Globus pallidus (tissue), 1 donor: ENCODE measurements at regions not wholly inside any gene's neighbourhood (a gene's known extent, or its start where the extent isn't known, plus 50 kb on each side); places are given as distances from the start of the nearest gene placed in this dataset.

ENCODE experiments used
- DNase-seq: peaks from one replicate; pipeline ENCODE4 v3.0.0-alpha.2; 2015; ENCODE audit warnings: low spot score

- DNase-seq = no peak
Observed at GRCh38 chr20:17818187-17818586, 118.4 kb downstream of the BANF2 start.

- DNase-seq = no peak
Observed at GRCh38 chr20:17816804-17817587, 117.2 kb downstream of the BANF2 start.

GRCh38 chr20:17811628-17811965 lies 111.8 kb downstream of the BANF2 start:
- DNase-seq = no peak

- DNase-seq = no peak
Observed at GRCh38 chr20:17810847-17811627, 111.3 kb downstream of the BANF2 start.

- no peak for DNase-seq
Observed at GRCh38 chr20:17810062-17810631, 110.4 kb downstream of the BANF2 start.

- no peak for DNase-seq
Observed at GRCh38 chr20:17809362-17810061, 109.7 kb downstream of the BANF2 start.

- DNase-seq = no peak
Observed at GRCh38 chr20:17808782-17809181, 109.0 kb downstream of the BANF2 start.

- DNase-seq = no peak
Observed at GRCh38 chr20:17808357-17808756, 108.6 kb downstream of the BANF2 start.

GRCh38 chr20:17807651-17808050 lies 107.9 kb downstream of the BANF2 start:
- no peak for DNase-seq

GRCh38 chr20:17806739-17807441 lies 107.1 kb downstream of the BANF2 start:
- DNase-seq = no peak

- no peak for DNase-seq
Observed at GRCh38 chr20:17806107-17806506, 106.3 kb downstream of the BANF2 start.

- no peak for DNase-seq
Observed at GRCh38 chr20:17803765-17804164, 104.0 kb downstream of the BANF2 start.

- no peak for DNase-seq
Observed at GRCh38 chr20:17799575-17800227, 99.9 kb downstream of the BANF2 start.

- no peak for DNase-seq
Observed at GRCh38 chr20:17798601-17799000, 98.8 kb downstream of the BANF2 start.

GRCh38 chr20:17797579-17797978 lies 97.8 kb downstream of the BANF2 start:
- no peak for DNase-seq

- no peak for DNase-seq
Observed at GRCh38 chr20:17797161-17797560, 97.4 kb downstream of the BANF2 start.

GRCh38 chr20:17796091-17796563 lies 96.4 kb downstream of the BANF2 start:
- DNase-seq = no peak

- no peak for DNase-seq
Observed at GRCh38 chr20:17795501-17796071, 95.8 kb downstream of the BANF2 start.

GRCh38 chr20:17795003-17795402 lies 95.2 kb downstream of the BANF2 start:
- no peak for DNase-seq

GRCh38 chr20:17794400-17794799 lies 94.6 kb downstream of the BANF2 start:
- DNase-seq = peak; percentile 65

- DNase-seq = no peak
Observed at GRCh38 chr20:17793986-17794385, 94.2 kb downstream of the BANF2 start.
